AG20443 (cell line): ENCODE measurements at regions not wholly inside any gene's neighbourhood (a gene's known extent, or its start where the extent isn't known, plus 50 kb on each side); places are given as distances from the start of the nearest gene placed in this dataset.

Experiments used
- DNase-seq: peaks from one replicate; pipeline ENCODE4 v3.0.0; 2012; ENCODE audit warnings: low spot score, mixed read lengths

GRCh38 chr4:15376145-15376544, 51.7 kb upstream of the C1QTNF7 start:
- DNase-seq = no peak

DNA sequence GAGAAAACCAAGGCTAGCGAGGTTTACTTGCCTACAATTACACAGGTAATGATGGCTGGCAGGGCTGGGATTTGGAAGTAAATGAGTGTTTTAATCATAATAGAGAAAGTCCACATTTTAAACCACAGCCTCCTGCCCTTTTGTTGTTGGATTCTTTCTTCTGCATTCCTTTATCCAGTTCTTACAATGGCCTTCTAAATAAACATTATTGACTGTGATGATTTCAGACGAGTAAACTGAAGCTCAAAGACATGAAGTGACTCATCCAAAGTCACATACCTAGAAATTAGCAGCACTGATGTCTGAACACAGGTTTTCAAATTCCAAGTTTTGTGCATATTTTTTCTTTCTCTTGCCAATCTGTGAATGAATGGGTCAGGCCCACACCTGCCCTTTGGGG, 51.2 kb upstream of the C1QTNF7 start:
- DNase-seq = no peak
